ENCODE measurements at regions not wholly inside any gene's neighbourhood (a gene's known extent, or its start where the extent isn't known, plus 50 kb on each side); places are given as distances from the start of the nearest gene placed in this dataset.

DNA sequence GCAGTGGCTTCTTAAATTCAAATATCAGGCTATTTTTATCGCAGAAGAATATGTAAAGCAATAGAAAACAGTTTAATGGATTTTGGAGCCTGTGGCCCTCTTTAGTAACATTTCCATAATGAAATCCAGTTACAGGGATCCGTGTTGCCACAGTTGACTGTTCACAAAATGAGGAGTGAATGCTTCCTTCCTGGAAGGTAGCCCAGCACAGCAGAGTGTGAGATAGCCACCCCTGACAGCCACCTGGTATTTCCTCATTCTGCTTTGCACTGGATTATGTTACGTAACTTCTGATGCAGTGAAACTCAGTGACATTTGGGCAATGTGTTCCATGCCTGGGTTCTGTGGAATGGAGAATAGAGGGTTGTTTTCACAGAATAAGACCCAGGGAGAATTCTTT lies 517.2 kb downstream of the RBFOX1 start:
- TF ChIP-seq, protein P1, sequence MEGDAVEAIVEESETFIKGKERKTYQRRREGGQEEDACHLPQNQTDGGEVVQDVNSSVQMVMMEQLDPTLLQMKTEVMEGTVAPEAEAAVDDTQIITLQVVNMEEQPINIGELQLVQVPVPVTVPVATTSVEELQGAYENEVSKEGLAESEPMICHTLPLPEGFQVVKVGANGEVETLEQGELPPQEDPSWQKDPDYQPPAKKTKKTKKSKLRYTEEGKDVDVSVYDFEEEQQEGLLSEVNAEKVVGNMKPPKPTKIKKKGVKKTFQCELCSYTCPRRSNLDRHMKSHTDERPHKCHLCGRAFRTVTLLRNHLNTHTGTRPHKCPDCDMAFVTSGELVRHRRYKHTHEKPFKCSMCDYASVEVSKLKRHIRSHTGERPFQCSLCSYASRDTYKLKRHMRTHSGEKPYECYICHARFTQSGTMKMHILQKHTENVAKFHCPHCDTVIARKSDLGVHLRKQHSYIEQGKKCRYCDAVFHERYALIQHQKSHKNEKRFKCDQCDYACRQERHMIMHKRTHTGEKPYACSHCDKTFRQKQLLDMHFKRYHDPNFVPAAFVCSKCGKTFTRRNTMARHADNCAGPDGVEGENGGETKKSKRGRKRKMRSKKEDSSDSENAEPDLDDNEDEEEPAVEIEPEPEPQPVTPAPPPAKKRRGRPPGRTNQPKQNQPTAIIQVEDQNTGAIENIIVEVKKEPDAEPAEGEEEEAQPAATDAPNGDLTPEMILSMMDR (IDR thresholded peaks at IDR 0.05; ENCODE audit: insufficient read depth, low read length, missing control alignments) = no peak
- H3K4me3 ChIP-seq (ENCODE audit: low read depth, low read length) = no peak overlapping the region
- ChIA-PET POLR2A (no interaction called here), CTCF (no interaction called here)
- no peak for DNase-seq (ENCODE audit: low read depth, low spot score)

- H3K4me3 ChIP-seq (ENCODE audit: low read depth, low read length) = no peak overlapping the region
- no peak for DNase-seq (ENCODE audit: low read depth, low spot score)
- CTCF ChIA-PET = no interaction called here
- TF ChIP-seq, protein P1 (IDR thresholded peaks at IDR 0.05; ENCODE audit: insufficient read depth, low read length, missing control alignments) = no peak
- POLR2A ChIA-PET = no interaction called here
Measured at GRCh38 chr16:7843261-7843660, 510.6 kb downstream of the RBFOX1 start.

- ChIA-PET POLR2A (no interaction called here), CTCF (no interaction called here)
- no peak for DNase-seq (ENCODE audit: low read depth, low spot score)
- TF ChIP-seq, protein P1 (IDR thresholded peaks at IDR 0.05; ENCODE audit: insufficient read depth, low read length, missing control alignments) = no peak
- H3K4me3 ChIP-seq (ENCODE audit: low read depth, low read length) = no peak overlapping the region
Measured at GRCh38 chr16:7839568-7839967, 506.9 kb downstream of the RBFOX1 start.

DNA sequence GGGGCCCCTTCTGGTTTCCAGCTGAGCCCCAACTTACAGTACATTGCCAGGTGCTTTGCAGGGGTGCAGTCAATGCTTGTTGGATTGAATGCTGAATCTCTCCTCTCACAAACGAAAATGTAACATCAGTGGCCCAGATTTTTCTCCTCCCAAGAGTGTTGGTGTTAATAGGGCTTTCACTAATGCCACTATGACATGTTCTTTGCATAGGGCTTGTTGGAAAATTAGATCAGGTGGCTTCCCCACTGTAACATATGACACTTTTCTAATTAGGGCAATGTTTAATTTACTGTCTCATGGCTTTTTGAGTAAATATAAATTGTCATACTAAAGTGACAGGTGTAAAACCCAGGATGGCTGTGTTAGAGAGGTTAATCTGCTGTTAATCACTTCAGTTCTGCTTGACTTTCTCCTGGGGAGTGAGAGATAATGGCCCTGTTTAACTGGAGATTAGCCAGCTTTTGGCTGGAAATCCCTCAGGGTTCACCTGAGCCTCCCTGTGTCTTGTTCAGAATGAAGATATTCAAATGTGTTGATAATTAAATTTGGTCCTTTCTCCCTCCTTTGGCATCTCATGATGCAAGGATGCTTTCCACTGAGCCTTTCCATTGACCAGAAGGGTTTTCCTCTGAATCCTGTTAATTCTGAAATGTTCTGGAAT lies 502.3 kb downstream of the RBFOX1 start:
- POLR2A ChIA-PET = no interaction called here
- no peak for DNase-seq (ENCODE audit: low read depth, low spot score)
- TF ChIP-seq, protein P1 (IDR thresholded peaks at IDR 0.05; ENCODE audit: insufficient read depth, low read length, missing control alignments) = no peak
- no peak overlapping the region for H3K4me3 ChIP-seq (ENCODE audit: low read depth, low read length)
- CTCF ChIA-PET = no interaction called here

DNA sequence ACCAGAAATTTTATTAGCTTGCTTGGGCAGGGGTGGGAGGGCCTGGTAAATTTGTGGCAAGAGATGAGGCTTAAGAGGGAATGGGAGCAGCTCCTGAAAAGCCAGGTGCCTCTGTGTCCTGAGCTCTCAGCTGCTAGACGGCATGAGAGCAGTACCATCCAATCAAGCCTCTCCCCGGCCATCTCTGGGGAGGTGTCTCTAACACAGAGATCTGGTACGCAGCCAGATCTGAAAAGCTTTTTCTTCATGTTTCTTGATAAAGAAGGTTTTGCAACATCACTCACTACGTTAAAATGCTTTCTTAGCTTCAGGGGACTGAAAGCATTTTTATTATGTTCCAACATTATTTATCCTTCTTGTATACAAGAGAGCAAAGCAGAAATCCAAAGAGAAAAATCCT lies 488.2 kb downstream of the RBFOX1 start:
- TF ChIP-seq, protein P1 (IDR thresholded peaks at IDR 0.05; ENCODE audit: insufficient read depth, low read length, missing control alignments) = no peak
- ChIA-PET POLR2A (no interaction called here), CTCF (no interaction called here)
- no peak overlapping the region for H3K4me3 ChIP-seq (ENCODE audit: low read depth, low read length)
- DNase-seq (ENCODE audit: low read depth, low spot score) = no peak

- CTCF ChIA-PET = no interaction called here
Measured at GRCh38 chr16:7805686-7806396, 473.2 kb downstream of the RBFOX1 start.

More at GRCh38 chr16:7805686-7806396, 473.2 kb downstream of the RBFOX1 start:
- TF ChIP-seq, protein P1 (IDR thresholded peaks at IDR 0.05; ENCODE audit: insufficient read depth, low read length, missing control alignments) = no peak
- no peak overlapping the region for H3K4me3 ChIP-seq (ENCODE audit: low read depth, low read length)
- POLR2A ChIA-PET = no interaction called here
- DNase-seq (ENCODE audit: low read depth, low spot score) = no peak

Data from AG04449 (cell line).